ENCODE measurements at regions not wholly inside any gene's neighbourhood (a gene's known extent, or its start where the extent isn't known, plus 50 kb on each side); places are given as distances from the start of the nearest gene placed in this dataset.

DNA sequence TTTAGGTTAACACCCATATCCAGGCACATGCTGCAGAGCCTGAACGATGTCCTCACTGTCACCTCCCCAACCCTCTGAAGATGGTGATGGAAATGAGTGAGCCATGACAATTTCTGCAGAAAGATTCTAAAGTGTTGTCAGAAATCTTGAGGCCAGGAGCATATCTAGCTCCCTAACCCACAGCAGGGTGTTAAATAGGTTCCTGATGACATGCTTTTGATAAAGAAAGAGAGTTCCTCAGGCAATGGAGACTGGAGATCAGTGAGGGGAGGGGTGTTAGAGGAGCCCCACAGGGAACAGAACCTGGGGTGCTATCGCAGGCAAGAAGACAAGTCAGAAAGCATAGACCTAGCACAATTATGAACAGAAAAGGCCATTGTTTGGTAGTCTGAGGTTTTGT is 95.7 kb downstream of the ENC1 start:
- no peak for TF ChIP-seq TAF1 (IDR thresholded peaks at IDR 0.05; ENCODE audit: low read depth)
- no peak for TF ChIP-seq CREB1 (IDR thresholded peaks at IDR 0.05; ENCODE audit: low read depth)
- no peak for TF ChIP-seq EP300 (IDR thresholded peaks at IDR 0.05; ENCODE audit: borderline replicate concordance)
- TF ChIP-seq RAD21 (IDR thresholded peaks at IDR 0.05; ENCODE audit: low read depth): no peak
- TF ChIP-seq ZBTB7A (IDR thresholded peaks at IDR 0.05; ENCODE audit: low read depth): no peak
- TF ChIP-seq YY1 (IDR thresholded peaks at IDR 0.05; ENCODE audit: low read depth): no peak
- no peak for TF ChIP-seq CEBPB (IDR thresholded peaks at IDR 0.05)
- no peak for TF ChIP-seq TEAD4 (IDR thresholded peaks at IDR 0.05)
- TF ChIP-seq, protein P1, sequence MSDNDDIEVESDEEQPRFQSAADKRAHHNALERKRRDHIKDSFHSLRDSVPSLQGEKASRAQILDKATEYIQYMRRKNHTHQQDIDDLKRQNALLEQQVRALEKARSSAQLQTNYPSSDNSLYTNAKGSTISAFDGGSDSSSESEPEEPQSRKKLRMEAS (IDR thresholded peaks at IDR 0.05): no peak
- no peak for TF ChIP-seq NFIC (IDR thresholded peaks at IDR 0.05)
- no peak for TF ChIP-seq EGR1 (IDR thresholded peaks at IDR 0.05)
- TF ChIP-seq, protein P2, sequence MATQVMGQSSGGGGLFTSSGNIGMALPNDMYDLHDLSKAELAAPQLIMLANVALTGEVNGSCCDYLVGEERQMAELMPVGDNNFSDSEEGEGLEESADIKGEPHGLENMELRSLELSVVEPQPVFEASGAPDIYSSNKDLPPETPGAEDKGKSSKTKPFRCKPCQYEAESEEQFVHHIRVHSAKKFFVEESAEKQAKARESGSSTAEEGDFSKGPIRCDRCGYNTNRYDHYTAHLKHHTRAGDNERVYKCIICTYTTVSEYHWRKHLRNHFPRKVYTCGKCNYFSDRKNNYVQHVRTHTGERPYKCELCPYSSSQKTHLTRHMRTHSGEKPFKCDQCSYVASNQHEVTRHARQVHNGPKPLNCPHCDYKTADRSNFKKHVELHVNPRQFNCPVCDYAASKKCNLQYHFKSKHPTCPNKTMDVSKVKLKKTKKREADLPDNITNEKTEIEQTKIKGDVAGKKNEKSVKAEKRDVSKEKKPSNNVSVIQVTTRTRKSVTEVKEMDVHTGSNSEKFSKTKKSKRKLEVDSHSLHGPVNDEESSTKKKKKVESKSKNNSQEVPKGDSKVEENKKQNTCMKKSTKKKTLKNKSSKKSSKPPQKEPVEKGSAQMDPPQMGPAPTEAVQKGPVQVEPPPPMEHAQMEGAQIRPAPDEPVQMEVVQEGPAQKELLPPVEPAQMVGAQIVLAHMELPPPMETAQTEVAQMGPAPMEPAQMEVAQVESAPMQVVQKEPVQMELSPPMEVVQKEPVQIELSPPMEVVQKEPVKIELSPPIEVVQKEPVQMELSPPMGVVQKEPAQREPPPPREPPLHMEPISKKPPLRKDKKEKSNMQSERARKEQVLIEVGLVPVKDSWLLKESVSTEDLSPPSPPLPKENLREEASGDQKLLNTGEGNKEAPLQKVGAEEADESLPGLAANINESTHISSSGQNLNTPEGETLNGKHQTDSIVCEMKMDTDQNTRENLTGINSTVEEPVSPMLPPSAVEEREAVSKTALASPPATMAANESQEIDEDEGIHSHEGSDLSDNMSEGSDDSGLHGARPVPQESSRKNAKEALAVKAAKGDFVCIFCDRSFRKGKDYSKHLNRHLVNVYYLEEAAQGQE (IDR thresholded peaks at IDR 0.05; ENCODE audit: low read depth): no peak
